ENCODE measurements at regions not wholly inside any gene's neighbourhood (a gene's known extent, or its start where the extent isn't known, plus 50 kb on each side); places are given as distances from the start of the nearest gene placed in this dataset.
"Not testable (repeated sequence)": the region's sequence is repeated elsewhere in the genome, so short reads cannot be mapped to it uniquely, and the experiment has no call there.

DNA sequence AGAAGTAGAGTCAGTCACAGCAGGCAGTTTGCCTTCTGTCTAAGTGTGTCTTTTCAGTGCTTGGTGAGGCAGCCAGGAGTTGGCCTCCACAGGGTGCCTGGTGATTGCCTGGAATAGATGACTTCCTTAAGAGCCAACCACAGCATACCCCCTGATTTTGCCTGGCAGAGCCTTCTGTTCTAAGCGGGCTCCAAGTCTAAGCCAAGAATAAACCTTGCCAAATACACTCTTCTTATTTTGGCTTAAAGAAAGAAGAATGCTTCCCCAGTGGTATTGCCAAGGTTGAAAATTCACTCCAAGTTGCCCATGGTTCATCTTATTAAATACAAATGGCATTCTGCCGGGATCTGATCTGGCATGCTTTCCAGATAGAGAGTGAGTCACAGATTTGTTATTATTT, 1424.8 kb upstream of the EYS start:
- DNase-seq, result no peak

DNA sequence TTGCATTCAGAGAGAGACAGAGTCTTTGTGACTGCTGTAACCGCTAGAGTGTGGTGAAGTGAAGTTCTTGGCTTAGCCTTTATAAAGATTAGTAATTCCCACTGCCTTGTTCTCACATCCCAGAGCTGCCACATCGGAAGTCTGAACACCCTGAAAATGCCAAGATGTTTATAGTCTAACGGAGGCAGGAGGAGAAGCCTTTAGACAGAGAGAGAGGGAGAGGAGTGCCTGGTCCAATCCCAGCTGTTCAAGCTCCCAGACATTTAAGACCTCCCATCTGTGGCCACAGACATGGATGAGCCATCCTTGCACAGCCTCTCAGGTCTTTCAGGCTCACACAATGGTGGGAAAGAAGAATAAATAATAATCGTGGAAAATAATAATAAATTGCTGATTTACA, 1422.8 kb upstream of the EYS start:
- no peak for DNase-seq

DNA sequence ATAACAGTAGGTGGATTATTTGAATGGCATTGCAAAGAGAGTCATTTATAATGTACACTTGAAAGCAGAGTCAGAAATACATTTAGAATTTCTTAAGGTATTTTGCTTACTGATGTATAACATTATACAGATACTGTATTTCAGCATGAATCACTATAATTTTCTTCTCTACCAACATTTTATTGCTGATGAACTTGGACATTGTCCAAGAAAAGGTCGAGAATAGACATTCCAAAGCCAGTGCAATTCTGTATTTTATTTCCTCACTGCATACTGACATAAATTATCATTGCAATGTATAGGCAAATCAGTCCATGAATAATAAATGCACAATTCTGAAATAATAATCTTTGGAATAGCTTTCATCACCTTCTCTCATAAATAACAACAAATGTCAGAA, 1420.0 kb upstream of the EYS start:
- no peak for DNase-seq

DNA sequence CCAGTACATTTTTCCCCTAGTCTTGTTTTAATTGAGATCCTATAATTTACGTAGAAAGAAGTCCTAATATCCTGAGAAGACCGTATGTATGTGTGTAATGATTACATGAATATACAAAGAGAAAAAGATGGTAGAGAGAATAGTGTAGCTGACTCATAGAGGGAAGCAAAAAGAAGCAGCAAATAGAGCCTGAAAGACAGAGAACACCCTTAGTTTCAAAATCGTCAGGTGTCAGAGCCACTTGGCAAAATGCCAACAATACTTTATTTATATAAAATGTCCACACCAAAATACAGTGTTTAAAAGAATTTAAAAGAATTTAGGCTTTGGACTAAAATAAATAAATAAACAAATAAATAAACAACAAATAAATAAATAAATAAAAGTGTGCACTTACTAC, 1414.1 kb upstream of the EYS start:
- DNase-seq, result no peak

DNA sequence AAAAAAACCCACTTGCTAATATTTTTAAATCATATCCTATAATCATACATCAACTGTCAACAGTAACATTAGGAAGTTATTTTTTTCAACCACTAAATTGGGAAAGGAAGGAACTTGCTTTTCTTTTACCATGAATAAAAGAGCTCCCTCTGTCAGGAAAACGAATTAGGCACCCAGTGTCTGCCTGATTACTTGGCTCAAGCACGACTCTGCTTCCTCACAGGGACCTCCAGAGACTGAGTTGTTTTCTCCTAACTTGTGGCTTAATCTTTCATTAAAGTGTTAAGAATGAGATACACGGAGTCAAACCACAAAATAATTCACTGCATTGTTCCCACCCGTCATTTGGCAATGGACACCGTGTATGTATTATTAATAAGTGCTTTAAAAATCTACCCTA, 1405.1 kb upstream of the EYS start:
- no peak for DNase-seq

DNA sequence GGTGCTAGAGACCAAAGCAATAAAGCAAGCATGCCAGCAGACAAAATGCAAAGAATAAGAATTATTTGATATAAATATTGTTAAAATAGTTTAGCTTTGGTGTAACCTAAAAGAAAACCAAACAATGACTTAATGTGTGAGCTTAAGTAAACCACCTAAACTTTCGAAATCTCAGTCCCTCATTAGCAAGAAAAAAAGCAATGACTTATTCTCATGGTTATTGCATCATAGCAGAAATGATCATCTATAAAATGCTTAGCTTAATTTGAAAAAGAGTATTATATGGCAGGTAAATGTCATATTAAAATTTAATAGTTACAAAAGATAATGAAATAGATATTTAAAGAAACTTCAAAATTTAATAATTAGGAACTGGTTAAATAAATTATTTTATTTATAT, 1395.7 kb upstream of the EYS start:
- no peak for DNase-seq

DNA sequence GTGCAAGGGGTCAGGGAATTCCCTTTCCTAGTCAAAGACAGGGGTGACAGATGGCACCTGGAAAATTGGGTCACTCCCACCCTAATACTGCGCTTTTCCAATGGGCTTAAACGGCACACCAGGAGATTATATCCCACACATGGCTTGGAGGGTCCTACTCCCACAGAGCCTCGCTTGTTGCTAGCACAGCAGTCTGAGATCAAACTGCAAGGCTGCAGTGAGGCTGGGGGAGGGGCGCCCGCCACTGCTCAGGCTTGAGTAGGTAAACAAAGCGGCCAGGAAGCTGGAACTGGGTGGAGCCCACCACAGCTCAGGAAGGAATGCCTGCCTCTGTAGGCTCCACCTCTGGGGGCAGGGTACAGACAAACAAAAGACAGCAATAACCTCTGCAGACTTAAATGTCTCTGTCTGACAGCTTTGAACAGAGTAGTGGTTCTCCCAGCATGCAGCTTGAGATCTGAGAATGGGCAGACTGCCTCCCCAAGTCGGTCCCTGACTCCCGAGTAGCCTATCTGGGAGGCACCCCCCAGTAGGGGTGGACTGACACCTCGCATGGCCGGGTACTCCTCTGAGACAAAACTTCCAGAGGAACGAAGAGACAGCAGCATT, 1388.7 kb upstream of the EYS start:
- DNase-seq, result not testable (repeated sequence)

DNA sequence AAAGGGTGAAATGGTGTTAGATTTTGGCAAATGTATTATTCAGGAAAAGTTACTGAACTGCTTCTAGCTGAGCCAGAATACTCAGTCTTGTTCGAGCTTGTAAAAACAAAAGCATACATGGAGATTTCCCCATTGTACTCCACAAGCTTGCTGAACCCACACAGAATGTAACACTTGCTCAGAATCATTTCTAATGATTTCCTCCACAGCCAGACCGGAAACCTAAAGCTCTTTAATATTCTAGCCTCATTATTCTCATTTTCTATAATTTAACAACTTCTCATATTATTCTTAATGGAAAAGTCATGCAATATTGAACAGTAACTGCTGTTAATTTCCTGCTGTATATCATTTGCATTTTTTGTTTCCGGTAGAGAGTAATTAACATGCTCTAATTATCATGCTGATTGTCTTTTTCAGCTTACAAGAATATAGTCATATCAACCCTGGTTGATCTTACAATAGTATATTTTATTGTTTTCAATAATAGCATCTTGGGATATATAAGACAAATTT, 1387.5 kb upstream of the EYS start:
- no peak for DNase-seq

DNA sequence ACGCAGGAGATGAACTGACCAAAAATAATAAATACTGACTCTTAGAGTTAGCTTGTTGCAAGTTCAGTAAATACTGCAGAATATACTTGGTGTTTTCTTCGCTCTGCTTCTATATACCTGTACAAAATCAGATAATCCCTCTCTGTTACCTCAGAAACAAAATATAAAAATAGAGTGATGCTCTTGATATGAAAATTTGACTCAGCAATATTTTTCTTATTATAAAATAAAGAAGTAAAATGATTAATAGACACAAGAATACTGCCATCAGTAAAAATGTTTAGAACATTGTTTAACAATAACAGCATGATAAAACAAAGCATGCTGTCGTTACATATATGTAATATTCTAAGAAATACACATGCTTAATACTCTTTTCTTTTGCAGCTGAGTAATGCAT, 1366.9 kb upstream of the EYS start:
- DNase-seq, result no peak

DNA sequence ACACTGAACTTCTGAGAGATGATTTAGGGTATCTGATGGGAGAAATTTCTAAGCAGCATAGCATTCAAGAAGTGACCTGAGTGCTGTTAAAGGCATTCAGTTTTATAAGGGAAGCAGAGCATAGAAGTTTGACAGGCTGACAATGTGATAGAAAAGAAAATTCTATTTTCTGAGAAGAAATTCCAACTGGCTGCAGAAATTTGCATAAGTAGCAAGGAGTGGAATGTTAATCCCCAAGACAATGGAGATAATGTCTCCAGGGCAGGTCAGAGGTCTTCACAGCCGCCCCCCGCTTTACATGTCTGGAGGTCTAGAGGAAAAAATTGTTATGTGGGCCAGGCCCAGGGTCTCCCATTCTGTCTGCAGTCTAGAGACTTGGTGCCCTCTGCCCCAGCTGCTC, 1361.8 kb upstream of the EYS start:
- DNase-seq, result no peak

DNA sequence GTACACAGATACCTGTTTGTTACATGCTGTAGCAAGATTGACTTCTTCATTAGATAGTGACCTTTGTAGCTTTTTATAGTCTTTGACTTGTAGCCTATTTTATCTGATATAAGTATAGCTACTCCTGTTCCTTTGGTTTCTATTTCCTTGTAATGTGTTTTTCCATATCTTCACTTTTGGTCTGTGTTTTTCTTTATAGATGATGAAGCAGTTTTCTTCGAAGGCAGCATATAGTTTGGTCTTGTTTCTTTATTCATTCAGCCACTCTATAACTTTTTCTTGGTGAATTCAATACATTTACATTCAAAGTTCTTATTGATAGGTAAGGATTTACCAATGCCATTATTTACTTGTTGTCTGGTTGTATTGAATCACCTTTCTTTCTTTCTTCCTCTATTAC, 1357.3 kb upstream of the EYS start:
- no peak for DNase-seq

DNA sequence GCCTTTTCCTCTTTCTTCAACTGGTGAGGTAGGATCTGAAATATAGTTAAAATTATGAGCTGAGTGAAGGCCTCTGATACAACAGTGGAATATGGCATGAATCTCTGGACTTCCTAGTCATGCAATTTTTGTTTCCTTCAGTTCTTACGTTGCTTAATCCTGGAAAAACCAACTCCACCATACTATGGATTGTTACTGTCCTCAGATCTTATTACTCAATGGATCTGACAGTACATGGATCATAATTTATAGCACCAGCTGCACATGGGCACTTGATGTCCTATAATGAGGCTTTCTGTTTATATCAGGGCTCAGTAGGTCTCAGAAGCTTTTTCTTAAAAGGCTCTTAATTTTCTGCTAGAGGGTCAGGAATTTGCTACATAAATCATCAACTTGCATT, 1341.0 kb upstream of the EYS start:
- DNase-seq, result peak; percentile 11

DNA sequence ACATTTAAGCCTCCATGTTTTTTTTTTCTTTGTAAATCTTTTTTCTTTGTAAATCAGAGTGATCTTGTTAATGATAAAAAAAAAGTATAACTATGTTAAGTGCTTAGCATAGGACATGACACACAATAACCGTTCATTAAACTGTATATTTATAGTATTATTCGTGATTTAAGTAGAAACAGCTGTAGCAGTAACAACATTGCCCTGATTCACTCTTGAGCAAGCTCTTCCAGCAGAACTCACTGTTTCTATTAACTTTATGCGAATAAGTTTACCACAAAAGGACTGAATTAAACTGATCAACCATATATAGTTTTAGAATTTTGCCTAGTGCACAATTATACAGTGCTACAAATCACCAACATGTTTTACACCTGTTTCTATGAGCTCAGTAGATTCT, 1338.0 kb upstream of the EYS start:
- DNase-seq, result no peak

DNA sequence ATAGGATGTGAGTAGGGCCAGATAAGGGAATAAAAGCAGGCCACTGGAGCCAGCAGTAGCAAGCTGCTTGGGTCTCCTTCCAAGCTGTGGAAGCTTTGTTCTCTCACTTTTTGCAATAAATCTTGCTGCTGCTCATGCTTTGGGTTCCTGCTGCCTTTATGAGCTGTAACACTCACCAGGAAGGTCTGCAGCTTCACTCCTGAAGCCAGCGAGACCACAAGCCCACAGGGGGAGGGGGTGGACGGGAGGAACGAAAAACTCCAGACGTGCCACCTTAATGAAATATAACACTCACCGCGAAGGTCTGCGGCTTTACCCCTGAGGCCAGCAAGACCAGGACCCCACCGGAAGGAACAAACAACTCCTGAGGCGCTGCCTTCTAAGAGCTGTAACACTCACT, 1324.4 kb upstream of the EYS start:
- DNase-seq, result no peak

DNA sequence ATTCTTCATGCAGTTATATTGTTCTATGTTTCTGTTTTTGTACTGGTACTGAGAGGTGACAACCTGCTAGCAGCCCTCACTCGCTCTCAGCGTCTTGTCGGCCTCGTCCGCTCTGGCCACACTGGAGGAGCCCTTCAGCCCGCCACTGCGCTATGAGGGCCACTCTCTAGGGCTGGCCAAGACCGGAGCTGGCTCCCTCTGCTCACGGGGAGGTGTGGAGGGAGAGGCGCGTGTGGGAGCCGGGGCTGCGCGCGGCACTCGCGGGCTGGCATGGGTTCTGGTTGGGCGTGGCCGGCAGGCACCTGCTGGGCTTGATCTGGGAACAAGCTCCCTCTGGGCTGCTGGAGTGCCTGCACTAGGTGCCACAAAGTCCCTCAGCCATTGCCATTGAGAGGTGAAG, 1323.8 kb upstream of the EYS start:
- DNase-seq, result no peak

DNA sequence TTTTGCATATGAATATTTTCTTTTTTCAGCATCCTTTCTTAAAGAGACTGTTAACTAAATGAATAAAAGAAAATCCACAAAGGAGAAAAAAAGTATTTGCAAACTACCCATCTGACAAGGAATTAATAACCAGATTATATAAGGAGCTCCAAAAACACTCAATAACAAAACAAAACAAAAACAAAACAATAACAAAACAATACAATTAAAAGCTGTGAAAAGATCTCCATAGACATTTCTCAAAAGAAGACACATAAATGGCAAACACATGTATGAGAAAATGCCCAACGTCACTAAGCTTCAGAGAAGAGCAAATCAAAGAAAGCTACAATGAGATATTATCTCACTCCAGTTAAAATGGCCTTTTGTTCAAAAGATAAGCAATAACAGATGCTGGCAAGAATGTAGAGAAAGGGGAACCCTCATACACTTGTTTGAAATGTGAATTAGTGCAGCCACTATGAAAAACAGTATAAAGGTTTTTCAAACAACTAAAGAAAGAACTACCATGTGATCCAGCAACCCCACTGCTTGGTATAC, 1310.0 kb upstream of the EYS start:
- no peak for DNase-seq

DNA sequence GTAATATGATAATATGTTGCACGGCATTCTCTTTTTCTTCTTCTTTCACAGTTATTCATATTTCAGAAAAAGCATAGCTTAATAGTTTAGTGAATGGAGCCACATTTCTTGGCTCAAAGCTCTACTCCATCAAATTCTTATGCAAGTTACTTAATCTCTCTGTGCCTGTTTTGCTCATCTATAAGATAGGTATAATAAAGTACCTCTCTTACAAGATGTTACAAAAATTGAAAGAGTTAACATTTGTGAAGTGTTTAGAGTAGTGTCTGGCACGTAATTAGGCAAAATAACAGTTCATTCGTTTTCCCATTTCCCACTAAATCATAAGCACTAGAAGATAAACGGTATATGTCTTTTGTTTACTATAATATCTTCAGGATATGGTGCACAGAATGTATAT, 1304.4 kb upstream of the EYS start:
- no peak for DNase-seq

DNA sequence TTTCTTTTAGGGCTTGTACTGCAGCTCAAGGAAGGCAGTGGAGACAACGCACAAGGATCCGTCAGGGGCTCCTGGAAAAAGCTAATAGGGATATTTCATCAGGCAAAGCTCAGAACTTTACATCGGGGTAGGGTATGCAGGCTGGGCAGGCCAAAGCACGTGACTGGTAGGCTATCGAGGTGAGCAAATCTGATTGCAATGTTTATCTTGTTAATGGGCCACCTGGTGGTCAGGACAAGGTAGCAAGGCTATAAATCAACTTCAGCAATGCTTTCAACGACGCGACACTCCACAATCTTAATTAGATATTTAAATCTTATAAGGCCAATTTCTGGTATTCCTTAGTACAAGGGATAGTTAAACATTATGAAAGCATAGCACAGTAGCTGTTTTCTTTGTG, 1302.8 kb upstream of the EYS start:
- DNase-seq, result no peak

DNA sequence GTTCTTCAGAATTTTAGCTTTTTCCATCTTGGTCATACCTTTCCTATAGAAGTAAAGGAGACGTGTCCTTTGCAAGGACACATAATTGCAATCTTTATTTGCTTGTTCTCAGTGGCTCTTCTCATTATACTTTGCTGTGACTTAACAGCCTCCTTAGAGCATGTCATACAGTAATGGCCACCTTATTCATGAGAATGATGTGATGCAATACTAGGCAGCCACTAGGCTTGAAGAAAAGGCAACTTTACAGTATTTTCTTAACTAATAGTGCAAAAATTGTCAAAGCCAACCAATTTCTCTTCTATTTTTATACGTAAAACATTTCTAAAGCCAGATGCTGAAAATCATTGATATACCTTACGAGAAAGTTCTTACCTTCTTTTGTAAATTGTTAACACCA, 1296.8 kb upstream of the EYS start:
- no peak for DNase-seq

DNA sequence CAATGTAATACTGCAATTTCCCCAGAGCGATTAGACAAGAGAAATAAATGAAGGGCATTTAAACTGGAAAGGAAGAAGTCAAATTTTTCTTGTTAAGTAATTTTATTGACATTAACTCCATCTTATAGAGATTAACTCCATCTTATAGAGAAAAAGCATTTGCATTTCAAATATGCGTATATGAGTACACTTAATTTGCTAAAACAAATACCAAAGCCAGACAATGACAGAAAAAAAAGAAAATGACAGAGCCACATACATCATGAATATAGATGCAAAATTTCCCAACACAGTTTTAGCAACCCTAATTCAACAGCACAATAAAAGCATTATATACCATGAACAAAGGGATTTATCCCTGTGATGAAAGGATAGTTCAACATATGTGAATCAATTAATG, 1293.1 kb upstream of the EYS start:
- no peak for DNase-seq

DNA sequence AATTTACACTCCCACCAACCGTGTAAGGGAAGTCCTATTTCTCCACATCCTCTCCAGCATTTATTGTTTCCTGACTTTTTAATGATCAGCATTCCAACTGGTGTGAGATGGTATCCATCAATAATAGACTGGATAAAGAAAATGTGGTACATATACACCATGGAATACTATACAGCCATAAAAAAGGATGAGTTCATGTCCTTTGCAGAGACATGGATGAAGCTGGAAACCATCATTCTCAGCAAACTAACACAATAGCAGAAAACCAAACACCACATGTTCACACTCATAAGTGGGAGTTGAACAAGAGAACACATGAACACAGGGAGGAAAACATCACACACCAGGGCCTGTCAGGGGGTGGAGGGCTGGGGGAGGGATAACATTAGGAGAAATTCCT, 1290.6 kb upstream of the EYS start:
- not testable (repeated sequence) for DNase-seq

DNA sequence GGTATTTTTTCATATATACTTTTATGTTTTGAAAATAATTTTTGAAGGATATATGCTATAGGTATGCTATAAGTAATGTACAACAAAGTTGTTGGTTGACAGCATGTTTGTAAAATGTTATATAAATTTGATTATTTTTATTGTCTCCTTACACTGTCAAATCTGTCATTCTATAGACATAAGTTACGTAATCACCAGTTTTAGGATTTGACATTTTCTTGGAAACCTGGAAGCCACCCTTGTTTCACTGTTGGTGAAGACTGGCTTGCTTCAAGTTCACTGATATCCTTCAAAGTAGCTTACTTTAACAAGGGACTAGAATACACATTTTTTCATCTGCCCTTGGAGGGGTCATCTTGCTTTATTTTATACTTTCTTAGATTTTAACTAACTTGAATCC, 1288.6 kb upstream of the EYS start:
- no peak for DNase-seq

DNA sequence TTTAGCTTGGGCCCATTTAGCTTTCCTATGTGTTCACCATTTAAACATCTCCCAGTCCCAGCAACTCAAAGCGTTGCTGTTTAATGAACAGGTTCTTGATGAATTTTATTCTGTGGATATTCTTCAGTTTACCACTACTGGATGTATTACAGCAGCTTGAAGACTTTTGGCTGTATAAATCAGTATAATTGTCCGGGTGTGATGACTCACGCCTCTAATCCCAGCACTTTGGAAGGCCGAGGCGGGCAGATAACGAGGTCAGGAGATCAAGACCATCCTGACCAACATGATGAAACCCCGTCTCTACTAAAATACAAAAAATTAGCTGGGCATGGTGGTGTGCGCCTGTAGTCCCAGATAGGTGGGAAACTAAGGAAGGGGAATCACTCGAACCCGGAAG, 1286.7 kb upstream of the EYS start:
- not testable (repeated sequence) for DNase-seq

DNA sequence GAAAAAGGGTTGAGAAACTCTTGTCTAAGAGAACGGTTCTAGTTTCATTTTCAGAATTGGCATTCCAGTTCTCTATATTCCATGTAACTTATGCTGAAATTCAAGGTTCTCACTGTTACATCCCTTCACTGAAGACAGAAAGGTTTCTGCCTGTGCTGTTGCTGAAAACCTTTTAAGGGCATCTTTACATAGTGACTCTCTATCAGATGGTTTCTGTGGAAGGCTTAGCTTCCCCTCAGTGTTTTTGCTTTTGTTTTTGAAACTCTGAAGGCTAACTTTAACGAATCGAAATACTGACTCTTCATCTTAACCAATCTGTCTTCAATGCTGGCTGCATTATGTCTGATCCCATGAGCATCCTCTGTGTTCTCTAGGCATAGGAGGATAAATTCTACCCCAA, 1286.2 kb upstream of the EYS start:
- no peak for DNase-seq

DNA sequence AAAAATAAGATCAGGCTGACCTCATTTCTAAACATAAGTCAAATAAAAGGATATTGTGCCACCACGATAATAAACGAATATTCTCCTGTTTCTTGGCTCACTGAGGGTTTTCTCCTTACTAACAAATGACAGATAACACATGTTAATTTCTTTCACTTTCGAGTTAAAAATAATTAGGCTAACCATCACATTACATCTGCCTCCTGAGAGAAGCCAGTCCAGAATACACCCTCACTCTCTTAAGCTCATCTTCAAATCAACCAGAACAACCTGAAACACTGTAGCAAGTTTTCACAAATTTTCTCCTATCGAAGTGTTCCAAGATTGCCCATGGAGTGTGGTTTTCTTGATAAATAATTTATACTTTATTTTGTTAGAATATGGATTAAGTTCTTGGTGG, 1285.6 kb upstream of the EYS start:
- no peak for DNase-seq

DNA sequence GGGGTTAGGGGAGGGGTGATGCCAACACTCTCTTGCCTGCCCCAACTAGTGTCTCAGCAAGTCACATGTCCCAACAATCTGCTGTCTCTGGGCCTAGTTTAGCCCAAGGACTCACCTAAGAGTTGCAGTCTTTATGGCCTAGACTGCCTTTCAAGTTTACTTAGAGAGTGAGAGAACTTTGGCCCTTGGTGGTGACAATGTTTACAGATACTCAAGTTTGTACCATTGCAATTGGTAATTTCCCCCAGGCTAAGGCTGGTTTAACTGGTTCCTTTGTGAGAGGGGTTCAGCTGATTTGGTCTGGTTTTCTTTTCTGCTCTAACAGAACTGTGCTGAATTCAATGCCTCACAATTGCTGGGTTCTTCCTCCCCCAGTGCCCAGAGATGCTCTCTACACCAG, 1279.9 kb upstream of the EYS start:
- DNase-seq, result no peak
